ENCODE measurements at regions not wholly inside any gene's neighbourhood (a gene's known extent, or its start where the extent isn't known, plus 50 kb on each side); places are given as distances from the start of the nearest gene placed in this dataset.
A peak's percentile ranks its signal among the peaks of the same experiment; 100 is the strongest.

- TF ChIP-seq SMAD3 (CRISPR knock-in tag; IDR thresholded peaks at IDR 0.05) (no peak), ZNF639 (CRISPR knock-in tag; conservative IDR thresholded peaks at IDR 0.05) (no peak), ZNF414 (CRISPR knock-in tag; IDR thresholded peaks at IDR 0.05) (no peak), EP300 (IDR thresholded peaks at IDR 0.05; ENCODE audit: low read depth in 2 of 2, low read length in 2 of 2) (peak in 1 of 2 experiments; percentile 76; a peak in 2 of 4 replicates), EP300 (CRISPR knock-in tag; IDR thresholded peaks at IDR 0.05; ENCODE audit: borderline replicate concordance) (no peak), FOXA3 (CRISPR knock-in tag; IDR thresholded peaks at IDR 0.05) (peak; percentile 82), TSC22D2 (CRISPR knock-in tag; IDR thresholded peaks at IDR 0.05; ENCODE audit: borderline replicate concordance) (no peak), NCOA2 (CRISPR knock-in tag; IDR thresholded peaks at IDR 0.05) (peak; percentile 81), ZBTB14 (CRISPR knock-in tag; IDR thresholded peaks at IDR 0.05) (no peak), TARDBP (CRISPR knock-in tag; IDR thresholded peaks at IDR 0.05) (peak; percentile 69; the same call in 1 of the 2 replicates), MXD3 (CRISPR knock-in tag; IDR thresholded peaks at IDR 0.05) (no peak), PPARG (CRISPR knock-in tag; conservative IDR thresholded peaks at IDR 0.05) (peak; percentile 22; the same call in 1 of the 2 replicates), KDM4B (CRISPR knock-in tag; IDR thresholded peaks at IDR 0.05) (no peak), ZNF598 (CRISPR knock-in tag; IDR thresholded peaks at IDR 0.05; ENCODE audit: borderline replicate concordance) (no peak), TOE1 (CRISPR knock-in tag; IDR thresholded peaks at IDR 0.05) (no peak), PRDM4 (CRISPR knock-in tag; IDR thresholded peaks at IDR 0.05; ENCODE audit: borderline replicate concordance) (no peak), ZNF367 (CRISPR knock-in tag; IDR thresholded peaks at IDR 0.05; ENCODE audit: borderline replicate concordance) (no peak), NBN (conservative IDR thresholded peaks at IDR 0.05) (no peak), ZNF44 (CRISPR knock-in tag; IDR thresholded peaks at IDR 0.05) (no peak), CHD4 (IDR thresholded peaks at IDR 0.05; ENCODE audit: borderline replicate concordance, low read length) (no peak), KLF11 (CRISPR knock-in tag; IDR thresholded peaks at IDR 0.05) (no peak), HDAC1 (CRISPR knock-in tag; IDR thresholded peaks at IDR 0.05) (peak; percentile 37; the same call in 1 of the 2 replicates), ZMYM4 (CRISPR knock-in tag; IDR thresholded peaks at IDR 0.05) (peak; percentile 67; the same call in 1 of the 2 replicates), RARG (CRISPR knock-in tag; IDR thresholded peaks at IDR 0.05; ENCODE audit: low read depth) (no peak), ZNF724P (CRISPR knock-in tag; IDR thresholded peaks at IDR 0.05; ENCODE audit: borderline replicate concordance) (no peak), RXRB (CRISPR knock-in tag; IDR thresholded peaks at IDR 0.05; ENCODE audit: borderline replicate concordance) (peak; percentile 94), SALL1 (CRISPR knock-in tag; IDR thresholded peaks at IDR 0.05) (peak; percentile 52; the same call in 1 of the 2 replicates), ZKSCAN5 (CRISPR knock-in tag; IDR thresholded peaks at IDR 0.05) (no peak), GATAD2A (CRISPR knock-in tag; IDR thresholded peaks at IDR 0.05) (peak; percentile 72)
These were observed 199.8 kb upstream of the NR2F2 start (continued) for GRCh38 chr15:96130734-96131133.
